DMS79 (cell line): ENCODE measurements at regions not wholly inside any gene's neighbourhood (a gene's known extent, or its start where the extent isn't known, plus 50 kb on each side); places are given as distances from the start of the nearest gene placed in this dataset.
"Not testable (repeated sequence)": the region's sequence is repeated elsewhere in the genome, so short reads cannot be mapped to it uniquely, and the experiment has no call there.

Source experiments
- DNase-seq: peaks from one replicate; lab custom pipeline; 2025; lab: John Stamatoyannopoulos, UW

GRCh38 chr6:157727629-157728182 lies 95.3 kb upstream of the SNX9 start:
- DNase-seq, result no peak

GRCh38 chr6:157728183-157728881 lies 94.7 kb upstream of the SNX9 start:
- no peak for DNase-seq

- DNase-seq, result no peak
Observed at GRCh38 chr6:157731221-157731620, 91.8 kb upstream of the SNX9 start.

GRCh38 chr6:157732007-157732406 lies 91.0 kb upstream of the SNX9 start:
- no peak for DNase-seq

GRCh38 chr6:157732416-157733161 lies 90.5 kb upstream of the SNX9 start:
- DNase-seq, result no peak

- DNase-seq, result not testable (repeated sequence)
Observed at GRCh38 chr6:157736555-157736954, 86.5 kb upstream of the SNX9 start.

GRCh38 chr6:157741321-157741947 lies 81.6 kb upstream of the SNX9 start:
- DNase-seq, result no peak

- DNase-seq, result no peak
Observed at GRCh38 chr6:157741948-157742556, 81.0 kb upstream of the SNX9 start.

GRCh38 chr6:157744102-157744601 lies 78.9 kb upstream of the SNX9 start:
- DNase-seq, result peak; percentile 72

- no peak for DNase-seq
Observed at GRCh38 chr6:157746897-157747296, 76.1 kb upstream of the SNX9 start.

GRCh38 chr6:157747370-157747769 lies 75.7 kb upstream of the SNX9 start:
- no peak for DNase-seq

GRCh38 chr6:157748839-157749571 lies 74.0 kb upstream of the SNX9 start:
- DNase-seq, result no peak

GRCh38 chr6:157750973-157751372 lies 72.1 kb upstream of the SNX9 start:
- DNase-seq, result not testable (repeated sequence)

- DNase-seq, result no peak
Observed at GRCh38 chr6:157751547-157752200, 71.4 kb upstream of the SNX9 start.

GRCh38 chr6:157752879-157753278 lies 70.2 kb upstream of the SNX9 start:
- not testable (repeated sequence) for DNase-seq

- no peak for DNase-seq
Observed at GRCh38 chr6:157753291-157753690, 69.8 kb upstream of the SNX9 start.

- DNase-seq, result not testable (repeated sequence)
Observed at GRCh38 chr6:157753801-157754200, 69.2 kb upstream of the SNX9 start.

- no peak for DNase-seq
Observed at GRCh38 chr6:157754351-157754750, 68.7 kb upstream of the SNX9 start.

- DNase-seq, result no peak
Observed at GRCh38 chr6:157755032-157755745, 67.9 kb upstream of the SNX9 start.

- DNase-seq, result no peak
Observed at GRCh38 chr6:157755746-157756411, 67.2 kb upstream of the SNX9 start.
